HepG2 (cell line): ENCODE measurements at regions not wholly inside any gene's neighbourhood (a gene's known extent, or its start where the extent isn't known, plus 50 kb on each side); places are given as distances from the start of the nearest gene placed in this dataset.

ENCODE experiments used
- ATF1 ChIP-seq: IDR thresholded peaks from 2 replicates; pipeline ENCODE4 v1.6.1; 2016; ENCODE audit warnings: mild to moderate bottlenecking, control low read depth
- CTCF ChIP-seq: sonication (generic); formaldehyde crosslinking; IDR thresholded peaks from 2 replicates; pipeline ENCODE4 v1.5.0; 2020; ENCODE audit warnings: mild to moderate bottlenecking, missing genetic modification reagents, moderate library complexity
- ELF1 ChIP-seq: sonication (generic); formaldehyde crosslinking; IDR thresholded peaks from 2 replicates; pipeline ENCODE4 v1.4.0; 2020; ENCODE audit warnings: missing genetic modification reagents
- GATAD2A ChIP-seq: IDR thresholded peaks from 2 replicates; pipeline ENCODE4 v1.6.1; 2016
- KDM1A ChIP-seq: IDR thresholded peaks from 2 replicates; pipeline ENCODE4 v1.6.1; 2016; ENCODE audit warnings: missing compliant biosample characterization
- NCOA1 ChIP-seq: sonication (generic); formaldehyde crosslinking; IDR thresholded peaks from 2 replicates; pipeline ENCODE4 v1.9.0; 2021; ENCODE audit warnings: missing genetic modification reagents
- TEAD2 ChIP-seq: sonication (generic); formaldehyde crosslinking; IDR thresholded peaks from 2 replicates; pipeline ENCODE4 v1.9.0; 2021; ENCODE audit warnings: missing genetic modification reagents
- TMF1 ChIP-seq: sonication (generic); formaldehyde crosslinking; IDR thresholded peaks from 2 replicates; pipeline ENCODE4 v1.8.1; 2022; ENCODE audit warnings: low read depth, missing genetic modification reagents
- U2AF2 ChIP-seq: fragments of 200-400 bp; formaldehyde crosslinking; IDR thresholded peaks from 2 replicates; pipeline ENCODE4 v1.6.1; 2017; ENCODE audit warnings: low read depth, mild to moderate bottlenecking, low read length
- WIZ ChIP-seq: sonication (generic); formaldehyde crosslinking; IDR thresholded peaks from 2 replicates; pipeline ENCODE4 v1.5.1; 2020; ENCODE audit warnings: mild to moderate bottlenecking, missing genetic modification reagents
- ZBED4 ChIP-seq: sonication (generic); formaldehyde crosslinking; IDR thresholded peaks from 2 replicates; pipeline ENCODE4 v1.4.0; 2020; ENCODE audit warnings: missing genetic modification reagents, borderline replicate concordance
- ZNF550 ChIP-seq: sonication (generic); formaldehyde crosslinking; IDR thresholded peaks from 2 replicates; pipeline ENCODE4 v1.4.0; 2020; ENCODE audit warnings: mild to moderate bottlenecking, missing genetic modification reagents, borderline replicate concordance
- ZNF598 ChIP-seq: sonication (generic); formaldehyde crosslinking; IDR thresholded peaks from 2 replicates; pipeline ENCODE4 v1.5.1; 2020; ENCODE audit warnings: mild to moderate bottlenecking, missing genetic modification reagents, borderline replicate concordance
- TF ChIP-seq, protein P1 (sequence below): sonication (generic); formaldehyde crosslinking; IDR thresholded peaks from 2 replicates; pipeline ENCODE4 v1.4.0; 2020; ENCODE audit warnings: missing genetic modification reagents

DNA sequence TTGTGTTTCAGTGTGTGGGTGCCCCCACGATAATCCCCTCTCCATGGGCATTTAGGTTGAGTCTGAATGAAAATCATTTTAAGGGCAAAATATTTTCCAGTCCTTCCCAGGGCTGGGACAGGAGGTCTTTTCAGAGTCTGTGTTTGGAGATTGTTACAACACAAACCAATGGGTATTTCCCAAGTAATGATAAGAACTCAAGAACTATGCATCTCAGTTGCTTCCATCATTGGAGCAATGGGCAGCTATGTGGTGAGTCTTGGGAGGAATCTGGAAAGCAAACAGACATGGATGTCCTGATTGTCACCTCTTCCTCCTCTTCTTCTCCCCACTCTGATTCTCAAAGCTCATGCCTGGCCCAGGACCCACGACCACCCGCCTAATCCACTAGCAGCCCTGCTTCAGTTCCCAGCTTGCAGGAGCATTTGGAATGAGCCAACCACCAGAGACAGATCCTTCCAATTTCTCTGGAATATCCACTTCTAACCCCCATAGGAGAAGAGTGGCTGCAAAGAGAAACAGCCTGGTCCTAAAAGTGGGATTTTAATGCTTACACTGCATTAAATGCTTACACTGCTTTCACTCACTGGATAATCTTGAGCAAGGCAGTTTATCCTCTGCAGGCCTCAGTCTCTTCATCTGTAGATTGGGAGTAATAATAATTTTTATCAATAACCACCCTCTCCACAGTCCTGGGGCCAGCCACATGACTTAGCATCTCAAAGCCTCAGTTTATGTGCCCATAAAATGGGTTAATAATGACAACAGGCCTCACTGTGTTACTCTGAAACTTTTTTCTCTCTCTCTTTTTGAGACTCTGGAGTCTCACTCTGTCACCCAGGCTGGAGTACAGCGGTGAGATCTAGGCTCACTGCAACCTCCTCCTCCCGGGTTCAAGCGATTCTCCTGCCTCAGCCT lies 404.3 kb downstream of the MN1 start:
- TF ChIP-seq ZNF550 (CRISPR knock-in tag) (no peak), NCOA1 (CRISPR knock-in tag) (no peak), TEAD2 (CRISPR knock-in tag) (no peak), KDM1A (CRISPR knock-in tag) (no peak), ZNF598 (CRISPR knock-in tag) (no peak), U2AF2 (no peak), ATF1 (no peak), WIZ (no peak), TMF1 (CRISPR knock-in tag) (no peak), ZBED4 (CRISPR knock-in tag) (no peak), GATAD2A (CRISPR knock-in tag) (no peak), CTCF (CRISPR knock-in tag) (no peak), ELF1 (CRISPR knock-in tag) (no peak)
- TF ChIP-seq, protein P1, sequence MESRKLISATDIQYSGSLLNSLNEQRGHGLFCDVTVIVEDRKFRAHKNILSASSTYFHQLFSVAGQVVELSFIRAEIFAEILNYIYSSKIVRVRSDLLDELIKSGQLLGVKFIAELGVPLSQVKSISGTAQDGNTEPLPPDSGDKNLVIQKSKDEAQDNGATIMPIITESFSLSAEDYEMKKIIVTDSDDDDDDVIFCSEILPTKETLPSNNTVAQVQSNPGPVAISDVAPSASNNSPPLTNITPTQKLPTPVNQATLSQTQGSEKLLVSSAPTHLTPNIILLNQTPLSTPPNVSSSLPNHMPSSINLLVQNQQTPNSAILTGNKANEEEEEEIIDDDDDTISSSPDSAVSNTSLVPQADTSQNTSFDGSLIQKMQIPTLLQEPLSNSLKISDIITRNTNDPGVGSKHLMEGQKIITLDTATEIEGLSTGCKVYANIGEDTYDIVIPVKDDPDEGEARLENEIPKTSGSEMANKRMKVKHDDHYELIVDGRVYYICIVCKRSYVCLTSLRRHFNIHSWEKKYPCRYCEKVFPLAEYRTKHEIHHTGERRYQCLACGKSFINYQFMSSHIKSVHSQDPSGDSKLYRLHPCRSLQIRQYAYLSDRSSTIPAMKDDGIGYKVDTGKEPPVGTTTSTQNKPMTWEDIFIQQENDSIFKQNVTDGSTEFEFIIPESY (CRISPR knock-in tag), result no peak
